ENCODE measurements at regions not wholly inside any gene's neighbourhood (a gene's known extent, or its start where the extent isn't known, plus 50 kb on each side); places are given as distances from the start of the nearest gene placed in this dataset.

GRCh38 chr11:109148669-109149068 lies 273.3 kb upstream of the C11orf87 start:
- H3K79me2 ChIP-seq (ENCODE audit: control insufficient read depth, insufficient read depth, low read length) = no peaks in the 10 kb centered on the region
- H3K9me1 ChIP-seq (ENCODE audit: control insufficient read depth, insufficient read depth, low read length) = no peaks in the 10 kb centered on the region
- H3K4me3 ChIP-seq = no peak overlapping the region
- H3K27ac ChIP-seq (ENCODE audit: extremely low read depth, low read depth, low read length) = no peak overlapping the region
- no peaks in the 10 kb centered on the region for H3K27me3 ChIP-seq (ENCODE audit: control insufficient read depth in 2 of 2, insufficient read depth in 2 of 2, low read length in 2 of 2)
- FAIRE-seq = no peak
- H3K4me1 ChIP-seq (replicated peaks in 1 of 2; ENCODE audit: control insufficient read depth in 2 of 2, insufficient read depth in 2 of 2, low read length in 2 of 2) = no peaks in the 10 kb centered on the region
- BruUV-seq (replicated peaks) = no TSS peak
- ATAC-seq = no peak
- no peaks in the 10 kb centered on the region for H3K36me3 ChIP-seq (ENCODE audit: control insufficient read depth, insufficient read depth, low read length)
- H3K4me2 ChIP-seq (ENCODE audit: insufficient read depth, low read length) = no peak overlapping the region
- intact Hi-C loops (cut with micrococcal nuclease) (no loop called here), in situ Hi-C loops (cut with MboI) (no loop called here)
- CTCF ChIA-PET (ENCODE audit: low intra/inter-chr PET ratio) = no interaction called here
- H3K9ac ChIP-seq (ENCODE audit: insufficient read depth in 1 of 2, low read depth in 2 of 2, low read length in 2 of 2) = no peak overlapping the region
- H3K9me3 ChIP-seq (replicated peaks; ENCODE audit: control insufficient read depth, insufficient read depth, low read depth, low read length) = no peaks in the 10 kb centered on the region
- no peak for DNase-seq (ENCODE audit: extremely low read depth in 1 of 4, low spot score in 3 of 4)
- H4K20me1 ChIP-seq (replicated peaks; ENCODE audit: control insufficient read depth, insufficient read depth, low read length) = no peaks in the 10 kb centered on the region
- H2AFZ ChIP-seq (ENCODE audit: low read depth, low read length) = no peak overlapping the region
- WGBS (ENCODE audit: insufficient coverage, low coverage, missing lambda C conversion rate) = 3% methylated on average over 2 of the region's 2 CpGs
- POLR2A ChIA-PET = interaction anchor here (1.4 kb wide), 1 partner anchor 9 kb away, joined by 4 read pairs; no protein-coding TSS in a partner anchor
- TF ChIP-seq ZNF766 (CRISPR knock-in tag; conservative IDR thresholded peaks at IDR 0.05) (no peak), U2AF1 (optimal IDR thresholded peaks at IDR 0.05; ENCODE audit: low read depth, low read length) (no peak), ETV1 (tag; conservative IDR thresholded peaks at IDR 0.05; ENCODE audit: low read depth) (no peak), CHD2 (IDR thresholded peaks at IDR 0.05; ENCODE audit: low read depth, low read length) (no peak), CREB3L1 (IDR thresholded peaks at IDR 0.05; ENCODE audit: borderline replicate concordance, low read depth) (no peak), E2F4 (CRISPR knock-in tag; IDR thresholded peaks at IDR 0.05; ENCODE audit: low read depth) (no peak), ZNF740 (CRISPR knock-in tag; IDR thresholded peaks at IDR 0.05) (no peak), ZNF740 (tag; IDR thresholded peaks at IDR 0.05) (no peak), ZFP36 (IDR thresholded peaks at IDR 0.05; ENCODE audit: low read depth, low read length, partially characterized antibody) (no peak), POLR2H (tag; IDR thresholded peaks at IDR 0.05; ENCODE audit: low read depth) (no peak), TCFL5 (CRISPR knock-in tag; conservative IDR thresholded peaks at IDR 0.05) (no peak), RFX5 (IDR thresholded peaks at IDR 0.05; ENCODE audit: low read depth, low read length) (no peak), ZNF263 (CRISPR knock-in tag; IDR thresholded peaks at IDR 0.05; ENCODE audit: borderline replicate concordance) (no peak), PHF21A (IDR thresholded peaks at IDR 0.05; ENCODE audit: borderline replicate concordance, low read depth) (no peak), PTRF (tag; IDR thresholded peaks at IDR 0.05) (no peak), EWSR1 (IDR thresholded peaks at IDR 0.05; ENCODE audit: borderline replicate concordance, low read depth, partially characterized antibody) (no peak), MCM2 (IDR thresholded peaks at IDR 0.05; ENCODE audit: low read depth) (no peak), ZBTB5 (IDR thresholded peaks at IDR 0.05) (no peak), ZNF311 (CRISPR knock-in tag; IDR thresholded peaks at IDR 0.05) (no peak)
